Cerebellar nuclear complex (tissue), 1 donor: ENCODE measurements at regions not wholly inside any gene's neighbourhood (a gene's known extent, or its start where the extent isn't known, plus 50 kb on each side); places are given as distances from the start of the nearest gene placed in this dataset.
"Not testable (repeated sequence)": the region's sequence is repeated elsewhere in the genome, so short reads cannot be mapped to it uniquely, and the experiment has no call there.

Experiments used
- DNase-seq, 2 experiments: peaks; one replicate each; lab custom pipeline; 2025; lab: John Stamatoyannopoulos, UW

DNA sequence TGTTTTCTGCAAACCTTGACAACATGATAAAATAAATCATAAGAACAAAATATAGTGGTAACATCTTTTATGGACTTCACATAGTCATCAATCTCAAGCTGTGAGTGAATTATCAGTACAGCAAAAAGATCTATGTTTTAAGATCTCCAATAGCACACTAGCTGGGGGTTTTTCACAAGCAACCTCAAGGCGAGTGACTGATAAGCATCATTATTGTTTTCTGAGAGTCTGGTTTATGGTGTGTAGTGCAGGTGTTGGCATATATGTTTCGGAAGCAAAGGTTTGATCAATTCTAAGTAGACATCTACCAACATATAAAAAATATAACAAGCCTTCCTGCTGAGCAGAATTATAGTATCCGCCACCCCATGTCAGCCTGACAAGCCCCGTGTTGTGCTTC lies 403.8 kb upstream of the MGMT start:
- DNase-seq = no peak

- no peak for DNase-seq
Observed at GRCh38 chr10:129063877-129064276, 403.2 kb upstream of the MGMT start.

- DNase-seq = not testable (repeated sequence)
Observed at GRCh38 chr10:129066529-129066928, 400.5 kb upstream of the MGMT start.

DNA sequence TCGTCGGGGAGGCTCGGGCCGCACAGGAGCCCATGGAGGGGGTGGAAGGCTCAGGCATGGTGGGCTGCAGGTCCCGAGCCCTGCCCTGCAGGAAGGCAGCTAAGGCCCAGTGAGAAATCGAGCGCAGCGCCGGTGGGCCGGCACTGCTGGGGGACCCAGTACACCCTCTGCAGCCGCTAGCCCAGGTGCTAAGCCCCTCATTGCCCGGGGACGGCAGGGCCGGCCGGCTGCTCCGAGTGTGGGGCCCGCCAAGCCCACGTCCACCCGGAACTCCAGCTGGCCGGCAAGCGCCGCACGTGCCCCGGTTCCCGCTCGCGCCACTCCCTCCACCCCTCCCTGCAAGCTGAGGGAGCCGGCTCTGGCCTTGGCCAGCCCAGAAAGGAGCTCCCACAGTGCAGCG lies 395.6 kb upstream of the MGMT start:
- DNase-seq = not testable (repeated sequence)

DNA sequence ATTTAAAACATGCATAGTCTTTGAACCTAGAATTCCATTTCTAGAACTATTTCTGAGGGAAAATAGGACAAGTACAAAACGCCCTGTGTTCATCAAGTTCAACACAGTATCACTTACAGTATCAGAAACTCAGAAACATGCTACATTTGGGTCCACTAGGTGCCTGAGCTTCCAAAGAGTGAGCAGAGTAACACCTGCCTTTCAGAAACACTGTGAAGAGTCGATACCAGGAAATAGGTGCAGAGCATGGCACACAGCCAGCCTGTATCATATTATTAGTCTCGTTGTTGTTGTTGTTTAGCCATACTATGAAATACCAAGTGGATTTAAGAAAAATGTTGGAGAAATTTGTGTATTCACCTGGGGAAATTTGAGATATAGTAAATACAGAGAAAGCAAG lies 392.1 kb upstream of the MGMT start:
- DNase-seq = no peak

DNA sequence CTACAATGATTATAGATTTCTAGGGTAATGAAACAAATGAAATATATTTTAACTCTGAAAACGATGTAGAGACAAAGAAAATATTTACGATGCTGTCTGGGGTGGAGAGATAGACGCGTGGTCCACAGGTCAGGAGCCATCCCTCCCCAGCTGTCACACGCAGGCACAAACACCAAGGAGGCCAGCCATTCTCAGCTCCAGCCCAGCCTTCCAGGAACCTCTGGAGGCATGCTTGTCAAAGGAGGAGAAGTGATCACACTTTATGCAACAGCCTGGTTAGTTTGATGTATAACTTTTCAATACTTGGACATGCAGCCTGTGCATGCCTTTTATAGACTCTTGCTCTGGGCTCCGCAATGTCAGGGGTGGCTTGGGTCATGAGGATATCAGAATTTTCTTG lies 391.5 kb upstream of the MGMT start:
- no peak for DNase-seq

DNA sequence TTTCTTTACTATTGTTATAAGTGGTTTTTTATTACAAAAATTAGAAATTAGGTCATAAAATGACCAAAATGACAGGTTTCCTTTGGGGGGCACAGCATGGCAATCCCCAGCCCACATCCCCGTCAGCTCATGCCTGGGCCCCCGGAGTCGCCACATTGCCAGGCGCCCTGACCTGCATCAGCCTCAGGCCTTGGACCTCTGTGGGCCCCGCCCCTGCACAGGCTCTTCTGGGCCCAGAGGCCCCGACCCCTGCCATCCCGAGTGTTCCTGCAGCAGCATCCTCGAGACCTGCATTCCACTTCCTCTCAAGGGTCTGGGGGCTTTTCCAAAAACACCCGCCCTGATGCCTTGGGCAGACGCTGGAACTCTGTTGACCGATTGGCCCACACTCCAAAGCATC lies 391.1 kb upstream of the MGMT start:
- no peak for DNase-seq

GRCh38 chr10:129078346-129078745 lies 388.7 kb upstream of the MGMT start:
- DNase-seq = no peak

GRCh38 chr10:129078746-129079145 lies 388.3 kb upstream of the MGMT start:
- no peak for DNase-seq

DNA sequence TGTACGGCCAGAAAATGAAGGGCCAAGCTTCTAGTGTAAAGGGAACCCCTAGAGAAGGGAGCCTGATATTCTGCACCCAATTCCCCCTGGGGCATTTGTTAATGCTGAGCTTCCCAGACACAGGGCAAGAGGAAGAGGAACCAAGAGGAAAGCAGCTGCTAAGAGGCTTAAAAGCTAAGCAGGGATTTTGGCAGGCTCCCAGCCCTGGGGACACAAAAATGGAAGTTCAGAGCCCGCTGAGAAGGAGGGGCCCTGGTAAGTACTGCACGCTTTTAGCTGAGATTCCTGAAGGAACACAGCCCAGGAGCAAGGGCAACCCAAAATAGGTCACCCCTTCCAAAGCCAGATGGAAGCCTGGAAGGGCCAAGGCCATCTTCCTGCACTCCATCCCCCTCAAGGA lies 387.3 kb upstream of the MGMT start:
- no peak for DNase-seq

GRCh38 chr10:129085811-129086210 lies 381.2 kb upstream of the MGMT start:
- no peak for DNase-seq

DNA sequence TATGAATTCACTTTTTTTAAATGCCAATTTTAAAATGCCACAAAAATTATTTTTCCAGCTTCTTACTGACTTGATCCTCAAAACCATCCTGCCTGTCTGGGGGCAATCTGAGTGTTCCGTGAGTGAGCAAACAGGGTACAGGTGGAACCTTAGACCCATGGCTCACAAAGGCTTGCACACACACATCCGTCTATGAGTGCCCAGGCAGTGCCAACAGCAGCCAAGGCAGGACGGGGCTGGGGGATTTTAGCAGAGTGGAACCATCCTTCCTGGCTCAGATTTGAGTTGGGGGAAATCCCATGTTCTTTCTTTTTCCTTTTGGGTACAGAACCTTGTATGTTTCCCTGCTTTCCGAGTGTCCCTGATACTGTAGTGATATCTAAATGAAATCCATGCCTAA lies 377.7 kb upstream of the MGMT start:
- no peak for DNase-seq

DNA sequence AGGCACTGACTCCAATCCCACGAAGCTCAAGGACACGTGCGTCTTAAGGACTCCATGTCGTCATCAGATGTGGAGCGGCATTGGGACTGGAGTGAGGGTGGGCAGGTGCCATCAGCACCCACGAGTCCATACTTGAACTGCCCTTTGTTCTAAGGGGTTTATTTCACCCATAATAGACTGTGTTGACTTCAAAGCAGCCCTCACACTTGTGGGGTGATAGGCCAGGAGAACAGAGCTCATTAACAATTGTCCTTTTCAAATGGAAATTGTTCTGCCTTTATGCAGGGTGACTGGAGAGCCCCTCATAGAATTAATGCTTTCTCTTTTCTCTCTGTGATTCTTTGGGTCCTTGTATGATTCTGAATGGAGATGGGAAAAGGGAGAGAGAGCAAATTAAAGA lies 376.9 kb upstream of the MGMT start:
- DNase-seq = no peak

DNA sequence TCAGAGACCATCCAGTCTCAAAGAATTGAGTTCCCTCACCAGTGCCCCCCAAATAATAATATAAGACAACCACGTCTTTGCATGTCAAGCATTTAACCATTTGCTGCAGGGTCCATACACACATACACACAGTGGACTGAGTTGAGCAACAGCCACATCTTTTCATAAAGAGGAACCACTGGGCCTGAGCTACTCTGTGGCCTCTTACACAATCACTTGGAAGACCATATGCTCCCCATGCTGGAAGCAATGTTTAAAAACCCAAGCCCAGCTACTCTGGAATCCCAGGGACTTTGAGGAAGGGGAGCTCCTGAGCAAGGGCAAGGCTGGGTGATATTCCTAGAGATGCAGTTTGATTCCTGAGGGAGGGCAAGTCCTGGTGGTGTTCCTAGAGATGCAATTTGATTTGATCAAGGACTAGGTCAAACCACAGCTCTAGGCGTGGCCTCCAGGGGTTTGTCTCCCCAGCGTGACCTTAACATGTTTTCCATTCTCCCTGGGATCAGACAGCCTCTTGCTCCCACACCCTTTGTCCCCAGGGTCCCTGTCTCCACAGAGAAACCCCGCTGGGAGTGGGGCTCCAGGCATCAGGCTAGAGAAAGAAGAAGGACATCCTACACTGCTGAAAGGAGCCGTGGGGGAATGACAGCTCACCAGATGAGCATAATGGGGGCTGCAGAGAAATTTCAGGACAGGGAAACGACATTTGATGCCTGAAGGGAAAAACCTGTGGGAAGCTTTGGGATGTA lies 376.2 kb upstream of the MGMT start:
- DNase-seq = no peak

GRCh38 chr10:129093641-129094040 lies 373.4 kb upstream of the MGMT start:
- no peak for DNase-seq

DNA sequence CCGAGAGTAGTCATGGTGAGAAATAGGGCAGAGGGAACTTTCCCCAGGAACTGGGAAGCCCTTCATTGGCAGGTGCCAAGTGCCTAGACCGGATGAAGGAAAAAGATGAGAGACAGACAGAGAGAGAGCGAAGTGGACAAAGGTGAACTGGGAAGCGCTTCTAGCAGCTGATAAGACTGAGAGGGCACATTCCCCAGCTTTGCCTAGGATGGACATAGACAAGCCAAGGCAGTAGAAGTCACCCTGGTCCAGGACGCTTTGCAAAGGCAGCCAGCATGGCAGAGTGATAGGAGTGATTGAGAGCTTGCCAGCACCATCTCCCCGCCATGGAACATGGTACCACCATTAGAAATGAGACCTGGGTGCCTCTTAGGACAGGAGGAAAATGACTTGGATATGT lies 372.8 kb upstream of the MGMT start:
- DNase-seq = no peak

DNA sequence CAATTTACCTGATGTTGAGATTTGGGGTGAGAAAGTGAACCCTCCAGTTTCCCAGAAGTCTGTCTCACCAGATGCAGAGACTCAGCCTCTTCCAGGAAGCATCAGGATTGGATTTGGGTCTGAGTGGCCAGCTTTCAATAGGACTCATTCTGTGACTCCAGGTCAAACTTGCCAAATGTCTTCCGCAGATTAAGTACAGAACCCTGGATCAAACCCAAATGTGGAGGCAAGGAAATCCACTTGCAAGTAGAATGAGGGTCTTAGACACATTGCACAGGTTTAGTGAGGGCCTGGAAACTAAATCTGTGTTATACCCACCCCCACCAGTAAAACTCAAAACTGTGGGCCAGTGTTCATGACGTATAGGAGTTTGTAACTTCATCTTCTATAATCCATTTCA lies 372.2 kb upstream of the MGMT start:
- no peak for DNase-seq

DNA sequence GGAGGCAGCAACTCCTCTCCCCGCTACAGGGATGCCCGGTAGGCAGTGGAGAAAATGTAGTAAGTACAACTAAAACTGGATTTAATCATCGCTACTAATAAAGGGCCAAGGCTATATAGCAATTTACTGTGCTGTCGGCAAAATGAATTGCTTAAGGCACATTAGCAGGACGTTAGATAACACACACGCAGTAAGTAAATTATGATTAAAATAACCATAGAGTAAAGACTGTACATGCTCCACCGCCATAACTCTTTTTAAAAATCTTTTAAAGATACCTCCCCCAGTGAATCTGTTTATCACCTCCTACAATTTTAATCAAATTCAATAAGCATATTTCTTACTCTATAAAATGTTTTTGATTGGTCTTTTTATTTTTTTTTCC lies 371.4 kb upstream of the MGMT start:
- DNase-seq = no peak

DNA sequence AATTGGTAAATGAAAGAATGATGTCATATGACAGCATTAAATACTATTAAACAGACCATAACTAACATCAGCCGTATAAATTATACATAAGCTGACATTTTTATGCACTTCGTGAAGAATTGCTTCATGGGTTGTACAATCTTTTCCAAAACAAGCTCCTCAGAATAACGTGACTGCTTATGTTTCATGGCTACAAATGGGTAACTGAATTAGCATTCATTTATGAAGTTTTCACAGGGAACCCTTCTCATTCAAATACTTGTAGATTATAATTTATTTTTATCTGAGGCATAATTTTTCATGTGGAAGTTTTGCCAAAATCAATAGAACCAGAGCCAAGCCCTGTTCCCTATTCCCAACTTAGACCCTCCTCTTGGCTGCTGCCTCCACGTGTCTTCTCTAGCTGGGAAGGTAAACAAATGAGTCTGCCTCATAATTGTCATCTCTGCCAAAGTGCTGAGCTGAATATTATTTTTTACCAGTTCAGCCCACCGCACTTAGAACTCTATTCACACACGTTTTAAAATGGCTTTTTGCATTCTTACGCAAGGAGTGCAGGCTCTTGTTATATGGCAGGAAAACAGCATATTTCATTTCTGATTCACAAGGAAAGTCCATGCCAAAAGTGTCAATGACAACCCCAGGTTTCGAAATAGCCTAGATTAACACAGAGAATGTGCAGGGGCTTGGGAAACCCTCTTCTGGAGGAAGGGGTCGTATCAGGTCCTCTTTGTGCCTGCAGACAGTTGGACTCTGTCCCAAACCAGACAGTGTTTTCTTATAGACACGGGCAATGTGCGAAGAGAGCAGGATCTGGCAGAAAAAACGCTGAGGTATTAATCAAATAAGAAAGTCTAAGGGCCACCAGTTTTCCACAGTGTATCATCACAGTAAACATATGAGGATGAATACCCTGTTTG lies 370.7 kb upstream of the MGMT start:
- DNase-seq = no peak

- DNase-seq = no peak
Observed at GRCh38 chr10:129097776-129098330, 369.2 kb upstream of the MGMT start.

DNA sequence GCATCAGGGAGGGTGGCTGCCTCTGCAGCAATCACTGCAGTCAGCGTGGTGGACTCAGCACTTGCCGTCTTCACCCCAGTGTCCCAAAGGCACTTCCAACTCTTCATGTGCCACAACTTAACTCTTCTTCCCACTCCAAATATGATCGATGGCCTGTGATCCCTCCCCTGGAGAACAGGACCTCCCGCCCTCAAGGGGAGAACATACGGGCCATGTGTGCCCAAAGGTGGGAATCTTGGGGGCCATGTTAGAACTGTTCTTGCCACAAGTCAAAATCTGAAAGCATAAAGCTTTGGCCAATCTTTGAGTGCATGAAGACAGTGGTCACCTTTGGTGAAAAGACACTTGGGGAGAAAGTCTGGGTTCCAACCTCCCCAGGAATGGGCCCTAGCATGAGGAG lies 368.5 kb upstream of the MGMT start:
- no peak for DNase-seq

- no peak for DNase-seq
Observed at GRCh38 chr10:129099486-129099885, 367.6 kb upstream of the MGMT start.

GRCh38 chr10:129099992-129100391 lies 367.0 kb upstream of the MGMT start:
- DNase-seq = no peak
